ENCODE measurements at regions not wholly inside any gene's neighbourhood (a gene's known extent, or its start where the extent isn't known, plus 50 kb on each side); places are given as distances from the start of the nearest gene placed in this dataset.
A peak's percentile ranks its signal among the peaks of the same experiment; 100 is the strongest.

DNA sequence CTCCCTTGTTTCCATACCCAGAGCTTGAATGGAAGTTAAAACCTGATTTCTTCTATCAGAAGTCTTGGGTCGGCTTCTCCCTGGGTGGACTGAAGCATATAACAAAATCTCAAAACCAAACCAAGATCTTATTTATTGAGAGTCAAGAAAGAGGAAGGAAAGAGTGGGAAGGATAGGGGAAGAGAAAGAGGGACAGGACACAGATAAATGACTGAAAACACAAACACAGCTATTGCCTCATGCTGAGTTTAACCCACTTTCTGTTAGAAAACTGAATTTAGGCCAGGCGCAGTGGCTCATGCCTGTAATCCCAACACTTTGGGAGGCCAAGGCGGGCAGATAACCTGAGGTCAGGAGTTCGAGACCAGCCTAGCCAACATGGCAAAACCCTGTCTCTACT is 92.9 kb downstream of the PALM2AKAP2 start:
- Histone ChIP-seq H2BK5ac (ENCODE audit: low read depth, low read length, poor library complexity, severe bottlenecking) (no peak overlapping the region), H3K4me3 (ENCODE audit: insufficient read depth in 1 of 2, low read depth in 1 of 2, low read length in 2 of 2) (no peak overlapping the region), H3K79me1 (replicated peaks; ENCODE audit: low read length, poor library complexity, severe bottlenecking) (peaks cover 16% of the 10 kb centered on the region), H2BK120ac (ENCODE audit: low read depth, low read length) (no peak overlapping the region), H3K27me3 (ENCODE audit: control insufficient read depth in 1 of 2, insufficient read depth in 1 of 2, low read length in 2 of 2) (no peaks in the 10 kb centered on the region), H3K9ac (ENCODE audit: low read length) (no peak overlapping the region), H2BK15ac (ENCODE audit: low read depth, poor library complexity, severe bottlenecking) (no peak overlapping the region), H3K4ac (ENCODE audit: low read depth in 1 of 2, low read length in 2 of 2) (no peak overlapping the region), H3K23ac (ENCODE audit: low read length in 2 of 2) (no peak overlapping the region), H4K8ac (ENCODE audit: low read length) (no peak overlapping the region), H2AK5ac (ENCODE audit: low read length, severe bottlenecking) (no peak overlapping the region), H3K27ac (ENCODE audit: low read length, poor library complexity, severe bottlenecking) (no peak overlapping the region), H3K14ac (ENCODE audit: low read length in 2 of 2) (no peak overlapping the region), H4K91ac (ENCODE audit: low read length) (no peak overlapping the region), H2BK12ac (ENCODE audit: low read length in 2 of 2) (no peak overlapping the region), H3K4me1 (ENCODE audit: control insufficient read depth, insufficient read depth, low read depth, low read length) (peaks cover 2% of the 10 kb centered on the region), H2AFZ (ENCODE audit: low read depth, low read length) (no peak overlapping the region), H3K9me3 (ENCODE audit: control insufficient read depth, low read length) (no peaks in the 10 kb centered on the region), H3K36me3 (ENCODE audit: control insufficient read depth in 1 of 2, insufficient read depth in 2 of 2, low read depth in 1 of 2, low read length in 2 of 2) (peaks cover 0 to 9% of the 10 kb centered on the region in 2 experiments), H3K4me2 (ENCODE audit: low read length, poor library complexity, severe bottlenecking) (no peak overlapping the region), H3K18ac (ENCODE audit: low read depth in 1 of 2, low read length in 2 of 2) (no peak overlapping the region)
- no peak for DNase-seq
- WGBS: 100% methylated on average over 1 of the region's 4 CpGs

DNA sequence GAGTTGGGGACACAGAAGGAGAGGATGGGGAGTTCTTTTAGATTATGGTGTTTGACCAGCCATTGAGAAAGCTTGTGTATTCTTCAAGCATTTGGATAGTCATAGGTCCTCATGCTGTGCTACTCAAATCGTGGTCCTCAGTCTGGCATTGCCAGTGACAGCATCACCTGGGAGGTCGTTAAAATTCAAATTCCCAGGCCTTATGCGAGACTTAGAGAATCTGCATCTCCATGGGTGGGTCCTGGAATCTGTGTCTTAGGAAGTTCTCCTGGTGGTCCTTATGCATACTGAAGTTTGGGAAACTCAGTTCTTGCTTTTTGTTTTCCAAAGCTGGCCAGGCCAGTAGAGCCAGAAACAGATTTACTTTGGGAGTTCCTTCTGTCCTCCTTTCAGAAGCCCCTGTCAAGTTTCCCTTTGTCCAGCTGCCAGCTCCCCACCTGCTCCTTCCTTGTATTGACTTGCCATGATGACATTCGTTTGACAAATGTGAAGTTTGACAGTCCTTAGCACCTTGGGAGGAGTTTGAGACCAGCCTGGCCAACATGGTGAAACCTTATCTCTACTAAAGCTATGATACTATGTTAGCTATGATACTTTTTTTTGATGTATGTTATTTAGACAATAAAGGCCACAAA is 95.6 kb downstream of the PALM2AKAP2 start:
- H3K4ac ChIP-seq (ENCODE audit: low read depth in 1 of 2, low read length in 2 of 2): no peak overlapping the region
- H2BK120ac ChIP-seq (ENCODE audit: low read depth, low read length): no peak overlapping the region
- WGBS: 70% methylated on average over 4 of the region's 4 CpGs
- no peak overlapping the region for H2AFZ ChIP-seq (ENCODE audit: low read depth, low read length)
- peaks cover 10% of the 10 kb centered on the region for H3K79me1 ChIP-seq (replicated peaks; ENCODE audit: low read length, poor library complexity, severe bottlenecking)
- no peak overlapping the region for H3K9ac ChIP-seq (ENCODE audit: low read length)
- no peak overlapping the region for H3K14ac ChIP-seq (ENCODE audit: low read length in 2 of 2)
- H2AK5ac ChIP-seq (ENCODE audit: low read length, severe bottlenecking): no peak overlapping the region
- no peak overlapping the region for H2BK15ac ChIP-seq (ENCODE audit: low read depth, poor library complexity, severe bottlenecking)
- no peak overlapping the region for H4K91ac ChIP-seq (ENCODE audit: low read length)
- DNase-seq: no peak
- H3K4me2 ChIP-seq (ENCODE audit: low read length, poor library complexity, severe bottlenecking): no peak overlapping the region
- no peak overlapping the region for H3K23ac ChIP-seq (ENCODE audit: low read length in 2 of 2)
- no peak overlapping the region for H3K18ac ChIP-seq (ENCODE audit: low read depth in 1 of 2, low read length in 2 of 2)
- no peak overlapping the region for H2BK5ac ChIP-seq (ENCODE audit: low read depth, low read length, poor library complexity, severe bottlenecking)
- no peaks in the 10 kb centered on the region for H3K27me3 ChIP-seq (ENCODE audit: control insufficient read depth in 1 of 2, insufficient read depth in 1 of 2, low read length in 2 of 2)
- H3K4me3 ChIP-seq (ENCODE audit: insufficient read depth in 1 of 2, low read depth in 1 of 2, low read length in 2 of 2): no peak overlapping the region
- no peaks in the 10 kb centered on the region for H3K4me1 ChIP-seq (ENCODE audit: control insufficient read depth, insufficient read depth, low read depth, low read length)
- no peak overlapping the region for H4K8ac ChIP-seq (ENCODE audit: low read length)
- H2BK12ac ChIP-seq (ENCODE audit: low read length in 2 of 2): no peak overlapping the region
- no peak overlapping the region for H3K27ac ChIP-seq (ENCODE audit: low read length, poor library complexity, severe bottlenecking)
- H3K36me3 ChIP-seq (ENCODE audit: control insufficient read depth in 1 of 2, insufficient read depth in 2 of 2, low read depth in 1 of 2, low read length in 2 of 2): no peaks in the 10 kb centered on the region
- no peaks in the 10 kb centered on the region for H3K9me3 ChIP-seq (ENCODE audit: control insufficient read depth, low read length)

DNA sequence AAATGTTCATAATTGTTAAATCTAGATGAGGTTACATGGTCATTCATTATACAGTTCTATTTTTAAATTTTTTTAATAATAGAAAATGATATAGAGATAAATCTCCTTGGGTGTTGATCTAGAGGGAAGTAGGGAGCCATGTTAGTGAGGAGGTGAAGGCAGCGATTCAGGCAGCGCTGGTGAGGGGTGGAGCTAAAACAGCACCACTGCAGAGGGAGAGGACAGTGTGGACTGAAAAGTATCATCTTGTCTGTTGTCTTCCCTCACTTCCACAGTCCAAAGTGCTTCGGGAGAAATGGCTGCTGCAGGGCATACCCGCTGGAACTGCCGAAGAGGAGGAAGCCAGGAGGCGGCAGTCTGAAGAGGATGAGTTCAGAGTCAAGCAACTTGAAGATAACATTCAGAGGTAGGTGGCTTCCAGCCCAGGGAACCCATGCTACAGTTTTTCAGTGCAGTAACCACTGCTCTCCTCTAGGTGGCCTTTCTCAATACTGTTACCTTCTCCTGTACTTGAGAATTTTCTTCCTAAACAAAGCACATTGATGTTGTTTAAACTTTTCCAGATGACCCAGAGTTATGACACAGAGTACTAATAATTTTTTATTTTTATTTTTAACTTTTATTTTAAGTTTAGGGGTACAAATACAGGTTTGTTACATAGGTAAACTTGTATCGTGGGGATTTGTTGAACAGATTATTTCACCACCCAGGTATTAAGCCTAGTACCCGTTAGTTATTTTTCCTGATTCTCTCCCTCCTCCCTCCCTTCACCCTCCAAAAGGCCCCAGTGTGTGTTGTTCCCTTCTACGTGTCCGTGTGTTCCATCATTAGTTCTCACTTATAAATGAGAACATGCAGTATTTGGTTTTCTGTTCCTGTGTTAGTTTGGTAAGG is 100.5 kb downstream of the PALM2AKAP2 start:
- WGBS: 68% methylated on average over 7 of the region's 10 CpGs
- H3K4me3 ChIP-seq (ENCODE audit: insufficient read depth in 1 of 2, low read depth in 1 of 2, low read length in 2 of 2): no peak overlapping the region
- H2BK15ac ChIP-seq (ENCODE audit: low read depth, poor library complexity, severe bottlenecking): no peak overlapping the region
- H3K4me1 ChIP-seq (ENCODE audit: control insufficient read depth, insufficient read depth, low read depth, low read length): no peaks in the 10 kb centered on the region
- H2BK5ac ChIP-seq (ENCODE audit: low read depth, low read length, poor library complexity, severe bottlenecking): no peak overlapping the region
- H3K9me3 ChIP-seq (ENCODE audit: control insufficient read depth, low read length): no peaks in the 10 kb centered on the region
- peaks cover 0 to 27% of the 10 kb centered on the region in 2 experiments for H3K36me3 ChIP-seq (ENCODE audit: control insufficient read depth in 1 of 2, insufficient read depth in 2 of 2, low read depth in 1 of 2, low read length in 2 of 2)
- no peak overlapping the region for H4K91ac ChIP-seq (ENCODE audit: low read length)
- no peak overlapping the region for H2AFZ ChIP-seq (ENCODE audit: low read depth, low read length)
- no peaks in the 10 kb centered on the region for H3K27me3 ChIP-seq (ENCODE audit: control insufficient read depth in 1 of 2, insufficient read depth in 1 of 2, low read length in 2 of 2)
- no peak overlapping the region for H3K18ac ChIP-seq (ENCODE audit: low read depth in 1 of 2, low read length in 2 of 2)
- DNase-seq: peak; percentile 44
- no peak overlapping the region for H3K9ac ChIP-seq (ENCODE audit: low read length)
- H3K4ac ChIP-seq (ENCODE audit: low read depth in 1 of 2, low read length in 2 of 2): no peak overlapping the region
- H3K23ac ChIP-seq (ENCODE audit: low read length in 2 of 2): no peak overlapping the region
- H3K4me2 ChIP-seq (ENCODE audit: low read length, poor library complexity, severe bottlenecking): no peak overlapping the region
- no peak overlapping the region for H4K8ac ChIP-seq (ENCODE audit: low read length)
- peaks cover 8% of the 10 kb centered on the region for H3K79me1 ChIP-seq (replicated peaks; ENCODE audit: low read length, poor library complexity, severe bottlenecking)
- H2AK5ac ChIP-seq (ENCODE audit: low read length, severe bottlenecking): no peak overlapping the region
- no peak overlapping the region for H3K14ac ChIP-seq (ENCODE audit: low read length in 2 of 2)
- H3K27ac ChIP-seq (ENCODE audit: low read length, poor library complexity, severe bottlenecking): no peak overlapping the region
- H2BK12ac ChIP-seq (ENCODE audit: low read length in 2 of 2): no peak overlapping the region
- H2BK120ac ChIP-seq (ENCODE audit: low read depth, low read length): no peak overlapping the region

DNA sequence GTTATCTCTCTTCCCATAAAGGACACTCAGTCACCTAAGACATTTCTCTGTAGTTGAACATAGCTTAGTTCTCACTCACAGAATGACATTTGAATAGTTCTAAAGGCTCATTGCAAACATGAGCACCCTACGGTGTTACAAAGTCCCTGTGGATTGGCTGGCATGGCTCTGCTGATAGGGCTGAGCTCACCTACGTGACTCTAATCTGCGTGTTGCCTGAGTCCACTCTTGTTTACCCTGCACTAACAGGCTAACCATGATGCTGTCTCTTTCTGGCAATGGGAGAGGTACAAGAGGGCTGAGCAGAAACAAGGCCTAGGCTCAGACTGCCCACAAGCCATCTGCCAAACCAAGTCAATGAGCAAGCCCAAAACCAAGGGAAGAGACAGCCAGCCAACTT is 103.6 kb downstream of the PALM2AKAP2 start:
- H3K4ac ChIP-seq (ENCODE audit: low read depth in 1 of 2, low read length in 2 of 2): no peak overlapping the region
- H3K9me3 ChIP-seq (ENCODE audit: control insufficient read depth, low read length): no peaks in the 10 kb centered on the region
- no peaks in the 10 kb centered on the region for H3K4me1 ChIP-seq (ENCODE audit: control insufficient read depth, insufficient read depth, low read depth, low read length)
- no peak overlapping the region for H4K91ac ChIP-seq (ENCODE audit: low read length)
- H3K18ac ChIP-seq (ENCODE audit: low read depth in 1 of 2, low read length in 2 of 2): no peak overlapping the region
- H3K14ac ChIP-seq (ENCODE audit: low read length in 2 of 2): no peak overlapping the region
- H3K4me2 ChIP-seq (ENCODE audit: low read length, poor library complexity, severe bottlenecking): no peak overlapping the region
- peaks cover 2% of the 10 kb centered on the region for H3K79me1 ChIP-seq (replicated peaks; ENCODE audit: low read length, poor library complexity, severe bottlenecking)
- WGBS: 97% methylated on average over 2 of the region's 3 CpGs
- H2BK120ac ChIP-seq (ENCODE audit: low read depth, low read length): no peak overlapping the region
- no peak overlapping the region for H3K4me3 ChIP-seq (ENCODE audit: insufficient read depth in 1 of 2, low read depth in 1 of 2, low read length in 2 of 2)
- no peak overlapping the region for H2BK15ac ChIP-seq (ENCODE audit: low read depth, poor library complexity, severe bottlenecking)
- no peak overlapping the region for H3K27ac ChIP-seq (ENCODE audit: low read length, poor library complexity, severe bottlenecking)
- no peaks in the 10 kb centered on the region for H3K27me3 ChIP-seq (ENCODE audit: control insufficient read depth in 1 of 2, insufficient read depth in 1 of 2, low read length in 2 of 2)
- H3K36me3 ChIP-seq (ENCODE audit: control insufficient read depth in 1 of 2, insufficient read depth in 2 of 2, low read depth in 1 of 2, low read length in 2 of 2): peaks cover 0 to 29% of the 10 kb centered on the region in 2 experiments
- H2BK5ac ChIP-seq (ENCODE audit: low read depth, low read length, poor library complexity, severe bottlenecking): no peak overlapping the region
- H2BK12ac ChIP-seq (ENCODE audit: low read length in 2 of 2): no peak overlapping the region
- H2AFZ ChIP-seq (ENCODE audit: low read depth, low read length): no peak overlapping the region
- no peak overlapping the region for H4K8ac ChIP-seq (ENCODE audit: low read length)
- no peak overlapping the region for H2AK5ac ChIP-seq (ENCODE audit: low read length, severe bottlenecking)
- no peak for DNase-seq
- H3K9ac ChIP-seq (ENCODE audit: low read length): no peak overlapping the region
- H3K23ac ChIP-seq (ENCODE audit: low read length in 2 of 2): peak overlapping the region in 1 of 2 experiments; percentile 6
